ENCODE measurements at regions not wholly inside any gene's neighbourhood (a gene's known extent, or its start where the extent isn't known, plus 50 kb on each side); places are given as distances from the start of the nearest gene placed in this dataset.

DNA sequence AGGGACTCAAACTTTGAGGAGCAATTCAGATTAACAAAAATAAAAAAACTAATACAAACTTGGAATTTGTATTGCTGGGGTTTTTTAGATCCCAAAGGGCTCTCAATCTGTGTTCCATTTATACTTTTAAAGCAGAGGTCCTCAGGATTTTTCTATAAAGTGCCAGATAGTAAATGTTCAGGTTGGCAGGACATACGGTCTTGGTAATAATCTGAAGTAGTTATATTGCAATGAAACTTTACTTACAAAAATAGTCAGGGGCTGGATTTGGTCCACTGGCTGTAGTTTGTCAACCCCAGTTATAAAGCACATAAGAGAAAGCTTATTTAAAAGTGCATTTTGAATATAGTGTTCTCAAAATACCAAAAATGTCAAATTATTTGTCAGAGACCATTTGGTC lies 164.1 kb upstream of the CTSO start:
- TF ChIP-seq SP1 (IDR thresholded peaks at IDR 0.05; ENCODE audit: low read depth) = no peak
- TF ChIP-seq POLR2AphosphoS5 (IDR thresholded peaks at IDR 0.05; ENCODE audit: low read depth, low read length) = no peak
- TF ChIP-seq, protein P1, sequence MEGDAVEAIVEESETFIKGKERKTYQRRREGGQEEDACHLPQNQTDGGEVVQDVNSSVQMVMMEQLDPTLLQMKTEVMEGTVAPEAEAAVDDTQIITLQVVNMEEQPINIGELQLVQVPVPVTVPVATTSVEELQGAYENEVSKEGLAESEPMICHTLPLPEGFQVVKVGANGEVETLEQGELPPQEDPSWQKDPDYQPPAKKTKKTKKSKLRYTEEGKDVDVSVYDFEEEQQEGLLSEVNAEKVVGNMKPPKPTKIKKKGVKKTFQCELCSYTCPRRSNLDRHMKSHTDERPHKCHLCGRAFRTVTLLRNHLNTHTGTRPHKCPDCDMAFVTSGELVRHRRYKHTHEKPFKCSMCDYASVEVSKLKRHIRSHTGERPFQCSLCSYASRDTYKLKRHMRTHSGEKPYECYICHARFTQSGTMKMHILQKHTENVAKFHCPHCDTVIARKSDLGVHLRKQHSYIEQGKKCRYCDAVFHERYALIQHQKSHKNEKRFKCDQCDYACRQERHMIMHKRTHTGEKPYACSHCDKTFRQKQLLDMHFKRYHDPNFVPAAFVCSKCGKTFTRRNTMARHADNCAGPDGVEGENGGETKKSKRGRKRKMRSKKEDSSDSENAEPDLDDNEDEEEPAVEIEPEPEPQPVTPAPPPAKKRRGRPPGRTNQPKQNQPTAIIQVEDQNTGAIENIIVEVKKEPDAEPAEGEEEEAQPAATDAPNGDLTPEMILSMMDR (IDR thresholded peaks at IDR 0.05 in 2 of 3, conservative IDR thresholded peaks at IDR 0.05 in 1 of 3; ENCODE audit: borderline replicate concordance in 1 of 3, insufficient read depth in 1 of 3, low read depth in 2 of 3, low read length in 2 of 3) = no peak

All from HCT116 (cell line).